Endothelial cell of umbilical vein (primary cell): ENCODE measurements at regions not wholly inside any gene's neighbourhood (a gene's known extent, or its start where the extent isn't known, plus 50 kb on each side); places are given as distances from the start of the nearest gene placed in this dataset.

ENCODE experiments used
- BruUV-seq: library from RNA; stranded (reverse); fragments of 400-500 nt; replicated peaks from 2 replicates; lab custom pipeline; 2021; lab: Mats Ljungman, UMichigan
- CTCF ChIA-PET: fragments of 300-600, 350-600 bp; sonication (Branson Sonifier 250); formaldehyde crosslinking; loops from one replicate; lab custom pipeline; 2021; ENCODE audit warnings: antibody characterized with exemption, inconsistent platforms; lab: Charles Lee
- POLR2A ChIA-PET: fragments of 300-600, 350-600 bp; sonication (Branson Sonifier 250); formaldehyde crosslinking; loops from one replicate; lab custom pipeline; 2021; ENCODE audit warnings: antibody characterized with exemption, inconsistent platforms; lab: Charles Lee
- DNase-seq: peaks from one replicate; pipeline ENCODE4 v3.0.0-alpha.2; 2011; ENCODE audit warnings: low read depth, low spot score
- FAIRE-seq: peaks from 2 replicates; lab custom pipeline; 2011; peaks lifted over from hg19 to GRCh38; lab: Jason Lieb, UNC
- H2AFZ ChIP-seq: 2 replicates; pipeline ENCODE4 v1.6.0; 2012; ENCODE audit warnings: low read depth, low read length, control low read depth, inconsistent platforms
- H3K27ac ChIP-seq: 2 replicates; pipeline ENCODE4 v1.5.1; 2011; ENCODE audit warnings: low read depth, mild to moderate bottlenecking, control low read depth, low read length, moderate library complexity; ENCODE audit not compliant: insufficient read depth
- H3K27me3 ChIP-seq, 2 experiments: 2 replicates each; pipeline versions ENCODE4 v1.6.0 to v1.6.1; 2011; ENCODE audit warnings: low read length in 2 of 2, mixed read lengths in 1 of 2; ENCODE audit not compliant: control insufficient read depth in 2 of 2, insufficient read depth in 2 of 2
- H3K36me3 ChIP-seq, 2 experiments: 2 replicates in 1 of 2; 3 replicates in 1 of 2; pipeline ENCODE4 v1.5.1; 2011; ENCODE audit warnings: low read length in 2 of 2, mild to moderate bottlenecking in 1 of 2, moderate library complexity in 1 of 2; ENCODE audit not compliant: control insufficient read depth in 2 of 2, insufficient read depth in 2 of 2; ENCODE audit errors: extremely low read depth in 1 of 2
- H3K4me1 ChIP-seq: 3 replicates; pipeline ENCODE4 v1.5.1; 2011; ENCODE audit warnings: mild to moderate bottlenecking, low read length; ENCODE audit not compliant: control insufficient read depth, insufficient read depth; ENCODE audit errors: extremely low read depth
- H3K4me2 ChIP-seq: 2 replicates; pipeline ENCODE4 v1.6.1; 2011; ENCODE audit warnings: low read length, control low read depth, mixed read lengths; ENCODE audit not compliant: insufficient read depth
- H3K4me3 ChIP-seq, 3 experiments: fragments of 200-600 bp in 1 of 3; sonication (generic), shearing (Covaris generic) in 1 of 3; replicated peaks in 1 of 3; 2 replicates each; pipeline ENCODE4 v1.5.1; 2011 to 2016; ENCODE audit warnings: control low read depth in 3 of 3, low read length in 3 of 3, mild to moderate bottlenecking in 2 of 3, inconsistent platforms in 1 of 3, low read depth in 1 of 3, moderate library complexity in 1 of 3; ENCODE audit not compliant: insufficient read depth in 1 of 3
- H3K79me2 ChIP-seq: 2 replicates; pipeline ENCODE4 v1.6.0; 2012; ENCODE audit warnings: low read length, inconsistent platforms; ENCODE audit not compliant: control insufficient read depth, insufficient read depth
- H3K9ac ChIP-seq: replicated peaks from 2 replicates; pipeline ENCODE3; 2011; ENCODE audit warnings: low read length, control low read depth; ENCODE audit not compliant: insufficient read depth; ENCODE audit errors: extremely low read depth
- H3K9me1 ChIP-seq: replicated peaks from 3 replicates; pipeline ENCODE4 v1.6.0; 2011; ENCODE audit warnings: mild to moderate bottlenecking, low read length; ENCODE audit not compliant: control insufficient read depth, insufficient read depth; ENCODE audit errors: extremely low read depth
- H3K9me3 ChIP-seq: replicated peaks from 2 replicates; pipeline ENCODE4 v1.5.1; 2012; ENCODE audit warnings: low read length, inconsistent platforms; ENCODE audit not compliant: control insufficient read depth, insufficient read depth
- H4K20me1 ChIP-seq: replicated peaks from 2 replicates; pipeline ENCODE3; 2011; ENCODE audit warnings: mild to moderate bottlenecking, low read length; ENCODE audit not compliant: control insufficient read depth, insufficient read depth; ENCODE audit errors: extremely low read depth
- CTCF ChIP-seq, 2 donors: IDR thresholded peaks; 1 replicate in 1 of 2; 2 replicates in 1 of 2; pipeline ENCODE4 v1.5.1; 2011; ENCODE audit warnings: low read length in 2 of 2, mild to moderate bottlenecking in 2 of 2, moderate library complexity in 2 of 2, control low read depth in 1 of 2, inconsistent platforms in 1 of 2, low read depth in 1 of 2; ENCODE audit not compliant: insufficient read depth in 1 of 2; ENCODE audit errors: extremely low read depth in 1 of 2
- FOS ChIP-seq: IDR thresholded peaks from 2 replicates; pipeline ENCODE4 v1.6.1; 2011; ENCODE audit warnings: mild to moderate bottlenecking, low read length, moderate library complexity, borderline replicate concordance; ENCODE audit not compliant: insufficient read depth
- GATA2 ChIP-seq: IDR thresholded peaks from 2 replicates; pipeline ENCODE4 v1.7.0; 2011; ENCODE audit warnings: low read depth, mild to moderate bottlenecking, moderate library complexity, mixed read lengths, low read length; ENCODE audit not compliant: insufficient read length, insufficient read depth
- JUN ChIP-seq: IDR thresholded peaks from 2 replicates; pipeline ENCODE4 v1.6.1; 2011; ENCODE audit warnings: borderline replicate concordance, low read depth; ENCODE audit not compliant: insufficient read length, insufficient read depth
- dilution Hi-C: fragments of 300-500 bp; cut with MboI; formaldehyde crosslinking; loops from one replicate; pipeline ENCODE4 v1.15.0; 2019; ENCODE audit warnings: low sequenced_read_pairs; ENCODE audit not compliant: extremely low pct_ligation_motif_present
- intact Hi-C: fragments of 100-400 bp; cut with micrococcal nuclease; formaldehyde crosslinking; loops from one replicate; pipeline ENCODE4 v1.10.0; 2022

- H3K27ac ChIP-seq: peak overlapping the region; percentile 8
- H3K4me1 ChIP-seq: peaks cover 14% of the 10 kb centered on the region
- TF ChIP-seq FOS (no peak), JUN (no peak), CTCF (IDR thresholded peaks at IDR 0.05; ENCODE audit: extremely low read depth in 1 of 2, insufficient read depth in 1 of 2, low read depth in 1 of 2, low read length in 2 of 2) (no peak)
- FAIRE-seq: no peak
- H3K4me2 ChIP-seq: peak overlapping the region; percentile 32
- H3K9me1 ChIP-seq: no peaks in the 10 kb centered on the region
- no peak overlapping the region for H3K9ac ChIP-seq
- peaks cover 7 to 10% of the 10 kb centered on the region in 2 experiments for H3K27me3 ChIP-seq
- ChIA-PET CTCF (interaction anchor here (0.6 to 4.2 kb wide), 10 partner anchors 9 to 1507 kb away, joined by 3 to 35 read pairs (median 4); no protein-coding TSS in a partner anchor), POLR2A (interaction anchor here (0.7 to 1.4 kb wide), 2 partner anchors 63 to 74 kb away, joined by 3 read pairs; no protein-coding TSS in a partner anchor)
- no peaks in the 10 kb centered on the region for H4K20me1 ChIP-seq
- no peak for DNase-seq
- H2AFZ ChIP-seq: no peak overlapping the region
- intact Hi-C loops: loop anchor here (1.0 to 5.0 kb wide), 2 partner anchors 80 to 107 kb away; partner anchors contain the start of gene SUB1
- no peaks in the 10 kb centered on the region for H3K36me3 ChIP-seq
- H3K79me2 ChIP-seq: no peaks in the 10 kb centered on the region
- dilution Hi-C loops: no loop called here
- H3K9me3 ChIP-seq: no peaks in the 10 kb centered on the region
- no peak overlapping the region for H3K4me3 ChIP-seq
- BruUV-seq: no TSS peak
Observed at GRCh38 chr5:32505756-32506155, 61.2 kb upstream of the ZFR start.

- Histone ChIP-seq H3K36me3 (no peaks in the 10 kb centered on the region), H3K27me3 (peaks cover 6 to 10% of the 10 kb centered on the region in 2 experiments), H3K4me2 (no peak overlapping the region), H2AFZ (no peak overlapping the region), H3K79me2 (no peaks in the 10 kb centered on the region), H3K9me3 (no peaks in the 10 kb centered on the region), H3K9me1 (no peaks in the 10 kb centered on the region), H3K9ac (no peak overlapping the region), H3K4me1 (peaks cover 14% of the 10 kb centered on the region), H4K20me1 (no peaks in the 10 kb centered on the region), H3K27ac (no peak overlapping the region), H3K4me3 (no peak overlapping the region)
- ChIA-PET POLR2A (interaction anchor here (0.9 to 1.4 kb wide), 2 partner anchors 62 to 80 kb away, joined by 3 read pairs; partner anchors contain the start of gene SUB1), CTCF (interaction anchor here (0.5 to 4.2 kb wide), 9 partner anchors 9 to 1023 kb away, joined by 3 to 35 read pairs (median 4); no protein-coding TSS in a partner anchor)
- TF ChIP-seq JUN: no peak
- no peak for TF ChIP-seq GATA2
- no peak for TF ChIP-seq CTCF (IDR thresholded peaks at IDR 0.05; ENCODE audit: extremely low read depth in 1 of 2, insufficient read depth in 1 of 2, low read depth in 1 of 2, low read length in 2 of 2)
- FAIRE-seq (peak; percentile 60), DNase-seq (peak; percentile 95)
- dilution Hi-C loops: no loop called here
- intact Hi-C loops: loop anchor here (1.0 to 5.0 kb wide), 2 partner anchors 80 to 107 kb away; partner anchors contain the start of gene SUB1
- no TSS peak for BruUV-seq
Observed at GRCh38 chr5:32504989-32505596, 60.6 kb upstream of the ZFR start.
